Neural cell (in vitro differentiated cells): ENCODE measurements at regions not wholly inside any gene's neighbourhood (a gene's known extent, or its start where the extent isn't known, plus 50 kb on each side); places are given as distances from the start of the nearest gene placed in this dataset.

Source experiments
- H2AFZ ChIP-seq: fragments of 200-600, 300-800 bp; sonication (generic), shearing (Covaris generic); 2 replicates; pipeline ENCODE4 v1.6.0; 2014; ENCODE audit warnings: low read depth, mild to moderate bottlenecking, antibody characterized with exemption, low read length, moderate library complexity
- H3F3A ChIP-seq: fragments of 200-600 bp; shearing (Covaris generic); 2 replicates; pipeline ENCODE4 v1.6.1; 2016; ENCODE audit warnings: mild to moderate bottlenecking, moderate library complexity, mixed read lengths, antibody characterized with exemption, low read length; ENCODE audit not compliant: insufficient read depth, poor library complexity, severe bottlenecking
- H3K27ac ChIP-seq: fragments of 200-600, 300-800 bp; sonication (generic), shearing (Covaris generic); 2 replicates; pipeline ENCODE4 v1.5.1; 2014; ENCODE audit warnings: mild to moderate bottlenecking, low read length, moderate library complexity
- H3K27me3 ChIP-seq: fragments of 300-800, 200-600 bp; sonication (generic), shearing (Covaris generic); 2 replicates; pipeline ENCODE4 v1.6.0; 2014; ENCODE audit warnings: mild to moderate bottlenecking, low read depth, low read length, moderate library complexity; ENCODE audit not compliant: insufficient read depth
- H3K36me3 ChIP-seq: fragments of 300-800, 200-600 bp; sonication (generic), shearing (Covaris generic); 2 replicates; pipeline ENCODE4 v1.5.1; 2014; ENCODE audit warnings: mild to moderate bottlenecking, antibody characterized with exemption, low read length, moderate library complexity; ENCODE audit not compliant: insufficient read depth
- H3K4me2 ChIP-seq: fragments of 300-800, 200-600 bp; sonication (generic), shearing (Covaris generic); 2 replicates; pipeline ENCODE4 v1.6.0; 2014; ENCODE audit warnings: mild to moderate bottlenecking, low read length
- H3K4me3 ChIP-seq: fragments of 300-800, 200-600 bp; sonication (generic), shearing (Covaris generic); 2 replicates; pipeline ENCODE4 v1.5.1; 2014; ENCODE audit warnings: mild to moderate bottlenecking, low read length, moderate library complexity
- H3K79me2 ChIP-seq: fragments of 200-600 bp; shearing (Covaris generic); replicated peaks from 2 replicates; pipeline ENCODE4 v1.6.0; 2014; ENCODE audit warnings: mild to moderate bottlenecking, low read length, moderate library complexity; ENCODE audit not compliant: insufficient read depth
- H3K9ac ChIP-seq: fragments of 300-800, 200-600 bp; sonication (generic), shearing (Covaris generic); 2 replicates; pipeline ENCODE4 v1.6.1; 2016; ENCODE audit warnings: mild to moderate bottlenecking, low read length, mixed read lengths
- H3K9me2 ChIP-seq: fragments of 200-600 bp; shearing (Covaris generic); 2 replicates; pipeline ENCODE4 v1.6.1; 2016; ENCODE audit warnings: mild to moderate bottlenecking, low read length, mixed read lengths; ENCODE audit not compliant: insufficient read depth
- H3K9me3 ChIP-seq: fragments of 200-600, 300-800 bp; sonication (generic), shearing (Covaris generic); 2 replicates; pipeline ENCODE4 v1.6.1; 2016; ENCODE audit warnings: mild to moderate bottlenecking, mixed run types, low read length, moderate library complexity, mixed read lengths
- H4K20me1 ChIP-seq: fragments of 200-600 bp; shearing (Covaris generic); 2 replicates; pipeline ENCODE4 v1.6.1; 2016; ENCODE audit warnings: mild to moderate bottlenecking, mixed run types; ENCODE audit not compliant: insufficient read depth
- CTCF ChIP-seq: fragments of 450-650 bp; IDR thresholded peaks from 2 replicates; pipeline ENCODE4 v1.5.1; 2014; ENCODE audit warnings: antibody characterized with exemption, mild to moderate bottlenecking, moderate library complexity; ENCODE audit not compliant: poor library complexity, severe bottlenecking
- EP300 ChIP-seq: fragments of 450-650 bp; conservative IDR thresholded peaks from 2 replicates; pipeline ENCODE4 v1.6.1; 2014; ENCODE audit warnings: antibody characterized with exemption, mild to moderate bottlenecking, moderate library complexity; ENCODE audit not compliant: poor library complexity, severe bottlenecking
- EZH2 ChIP-seq: fragments of 200-600, 300-800 bp; shearing (Covaris generic), sonication (generic); IDR thresholded peaks from 2 replicates; pipeline ENCODE4 v1.6.1; 2014; ENCODE audit warnings: antibody characterized with exemption, low read length, borderline replicate concordance, mild to moderate bottlenecking; ENCODE audit not compliant: insufficient read depth, poor library complexity, severe bottlenecking
- MXI1 ChIP-seq: fragments of 450-650 bp; conservative IDR thresholded peaks from 2 replicates; pipeline ENCODE4 v1.6.1; 2014; ENCODE audit warnings: antibody characterized with exemption, mild to moderate bottlenecking; ENCODE audit not compliant: poor library complexity, severe bottlenecking
- POLR2AphosphoS5 ChIP-seq: IDR thresholded peaks from 2 replicates; pipeline ENCODE4 v1.6.1; 2012
- RAD21 ChIP-seq: fragments of 450-650 bp; conservative IDR thresholded peaks from 2 replicates; pipeline ENCODE4 v1.6.1; 2014; ENCODE audit warnings: antibody characterized with exemption, mild to moderate bottlenecking, moderate library complexity
- REST ChIP-seq: IDR thresholded peaks from 2 replicates; pipeline ENCODE4 v1.6.1; 2012; ENCODE audit warnings: borderline replicate concordance
- SMC3 ChIP-seq: fragments of 450-650 bp; conservative IDR thresholded peaks from 2 replicates; pipeline ENCODE4 v1.6.1; 2014; ENCODE audit warnings: antibody characterized with exemption, mild to moderate bottlenecking, moderate library complexity; ENCODE audit not compliant: poor library complexity
- TAF1 ChIP-seq: IDR thresholded peaks from 2 replicates; pipeline ENCODE4 v1.6.1; 2012; ENCODE audit warnings: low read depth

DNA sequence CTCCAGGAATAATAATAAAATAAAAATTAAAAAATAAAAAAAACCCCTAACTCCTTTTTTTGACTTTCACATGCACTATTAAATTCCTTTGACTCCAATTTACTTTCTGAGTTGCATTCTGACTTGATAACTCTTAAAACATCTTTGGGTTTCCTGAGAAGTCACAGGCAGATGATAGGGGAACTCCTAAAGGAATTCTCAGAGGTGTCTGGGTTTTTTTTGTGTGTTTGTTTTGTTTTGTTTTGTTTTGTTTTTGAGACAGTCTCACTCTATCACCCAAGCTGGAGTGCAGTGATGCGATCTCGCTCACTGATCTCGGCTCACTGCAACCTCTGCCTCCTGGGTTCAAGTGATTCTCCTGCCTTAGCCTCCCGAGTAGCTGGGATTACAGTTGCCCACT lies 52.7 kb upstream of the APBB1IP start:
- H3K79me2 ChIP-seq, result no peaks in the 10 kb centered on the region
- H3K4me2 ChIP-seq, result no peak overlapping the region
- no peaks in the 10 kb centered on the region for H3K9me3 ChIP-seq
- no peaks in the 10 kb centered on the region for H3K36me3 ChIP-seq
- H2AFZ ChIP-seq, result no peak overlapping the region
- no peaks in the 10 kb centered on the region for H3K27me3 ChIP-seq
- no peak overlapping the region for H3K9ac ChIP-seq
- H3K4me3 ChIP-seq, result no peak overlapping the region
- no peaks in the 10 kb centered on the region for H3F3A ChIP-seq
- no peaks in the 10 kb centered on the region for H3K9me2 ChIP-seq
- no peak overlapping the region for H3K27ac ChIP-seq
- no peaks in the 10 kb centered on the region for H4K20me1 ChIP-seq
- TF ChIP-seq TAF1 (no peak), POLR2AphosphoS5 (no peak), EP300 (no peak), CTCF (no peak), EZH2 (no peak), MXI1 (no peak), SMC3 (no peak), REST (no peak), RAD21 (no peak)

DNA sequence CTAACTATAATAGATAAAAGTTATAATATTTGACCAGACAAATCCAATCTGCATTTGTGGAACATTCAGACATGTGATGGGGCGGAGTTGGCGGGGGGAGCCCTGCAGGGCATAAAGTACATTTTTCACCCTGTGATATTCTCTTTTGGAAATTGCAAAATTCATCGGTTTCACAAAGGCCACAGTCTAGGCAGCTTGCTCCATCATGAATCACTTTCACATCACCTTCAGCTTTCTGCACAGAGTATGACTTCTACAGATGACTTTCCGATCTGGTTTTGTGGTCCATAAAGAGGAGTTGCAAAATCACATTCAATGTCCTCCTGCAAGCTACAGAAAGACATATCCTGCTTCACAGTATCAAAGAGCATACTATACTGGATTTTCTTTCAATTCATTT lies 51.4 kb upstream of the APBB1IP start:
- no peak overlapping the region for H2AFZ ChIP-seq
- no peaks in the 10 kb centered on the region for H3K27me3 ChIP-seq
- H3K4me2 ChIP-seq, result no peak overlapping the region
- H3K9me3 ChIP-seq, result no peaks in the 10 kb centered on the region
- no peaks in the 10 kb centered on the region for H4K20me1 ChIP-seq
- no peak for TF ChIP-seq EZH2
- no peak for TF ChIP-seq REST
- no peak for TF ChIP-seq SMC3
- TF ChIP-seq MXI1, result no peak
- TF ChIP-seq CTCF, result no peak
- TF ChIP-seq TAF1, result no peak
- TF ChIP-seq EP300, result no peak
- TF ChIP-seq POLR2AphosphoS5, result no peak
- TF ChIP-seq RAD21, result no peak
- H3K9ac ChIP-seq, result no peak overlapping the region
- H3K9me2 ChIP-seq, result no peaks in the 10 kb centered on the region
- H3K27ac ChIP-seq, result no peak overlapping the region
- no peaks in the 10 kb centered on the region for H3K36me3 ChIP-seq
- no peaks in the 10 kb centered on the region for H3F3A ChIP-seq
- no peaks in the 10 kb centered on the region for H3K79me2 ChIP-seq
- no peak overlapping the region for H3K4me3 ChIP-seq
